HG02678 (cell line): ENCODE measurements at regions not wholly inside any gene's neighbourhood (a gene's known extent, or its start where the extent isn't known, plus 50 kb on each side); places are given as distances from the start of the nearest gene placed in this dataset.

Experiments used
- ATAC-seq: cut with Tn5 transposase; IDR thresholded peaks from one replicate; pipeline ENCODE4 v1.9.1; 2021; ENCODE audit warnings: mild to moderate bottlenecking, moderate library complexity; ENCODE audit not compliant: unreplicated experiment

GRCh38 chr7:84821671-84822534 lies 365.0 kb downstream of the SEMA3D start:
- no peak for ATAC-seq

GRCh38 chr7:84820481-84820880 lies 366.4 kb downstream of the SEMA3D start:
- ATAC-seq: no peak

- ATAC-seq: no peak
Measured at GRCh38 chr7:84817016-84817415, 369.8 kb downstream of the SEMA3D start.

- ATAC-seq: no peak
Measured at GRCh38 chr7:84813376-84813775, 373.5 kb downstream of the SEMA3D start.

- no peak for ATAC-seq
Measured at GRCh38 chr7:84812021-84812420, 374.8 kb downstream of the SEMA3D start.

GRCh38 chr7:84811362-84811761 lies 375.5 kb downstream of the SEMA3D start:
- no peak for ATAC-seq

GRCh38 chr7:84809877-84810276 lies 377.0 kb downstream of the SEMA3D start:
- no peak for ATAC-seq

- ATAC-seq: no peak
Measured at GRCh38 chr7:84803979-84804378, 382.9 kb downstream of the SEMA3D start.

- no peak for ATAC-seq
Measured at GRCh38 chr7:84801396-84801795, 385.5 kb downstream of the SEMA3D start.

- no peak for ATAC-seq
Measured at GRCh38 chr7:84800846-84801245, 386.0 kb downstream of the SEMA3D start.

- ATAC-seq: no peak
Measured at GRCh38 chr7:84799106-84799505, 387.8 kb downstream of the SEMA3D start.

- ATAC-seq: peak; percentile 76
Measured at GRCh38 chr7:84792231-84792893, 394.5 kb downstream of the SEMA3D start.

GRCh38 chr7:84790882-84791281 lies 396.0 kb downstream of the SEMA3D start:
- no peak for ATAC-seq

GRCh38 chr7:84786073-84786472 lies 400.8 kb downstream of the SEMA3D start:
- ATAC-seq: no peak

GRCh38 chr7:84784450-84784849 lies 402.4 kb downstream of the SEMA3D start:
- no peak for ATAC-seq

GRCh38 chr7:84783141-84783778 lies 403.6 kb downstream of the SEMA3D start:
- ATAC-seq: no peak

GRCh38 chr7:84781838-84782237 lies 405.0 kb downstream of the SEMA3D start:
- ATAC-seq: no peak

GRCh38 chr7:84780158-84781124 lies 406.4 kb downstream of the SEMA3D start:
- ATAC-seq: no peak

- no peak for ATAC-seq
Measured at GRCh38 chr7:84757761-84758160, 429.1 kb downstream of the SEMA3D start.

GRCh38 chr7:84746353-84746752 lies 440.5 kb downstream of the SEMA3D start:
- no peak for ATAC-seq

- ATAC-seq: no peak
Measured at GRCh38 chr7:84744385-84744784, 442.5 kb downstream of the SEMA3D start.
